Chondrocyte (in vitro differentiated cells): ENCODE measurements at regions not wholly inside any gene's neighbourhood (a gene's known extent, or its start where the extent isn't known, plus 50 kb on each side); places are given as distances from the start of the nearest gene placed in this dataset.
"Not testable (repeated sequence)": the region's sequence is repeated elsewhere in the genome, so short reads cannot be mapped to it uniquely, and the experiment has no call there.

Experiments used
- DNase-seq: peaks from one replicate; pipeline ENCODE4 v3.0.0; 2021; ENCODE audit warnings: mixed read lengths, low spot score
- H3K27ac Mint-ChIP-seq: one replicate; pipeline ENCODE4 v1.8.0; 2021; ENCODE audit warnings: mild to moderate bottlenecking, moderate library complexity, mixed read lengths; ENCODE audit not compliant: unreplicated experiment
- H3K27me3 Mint-ChIP-seq: 2 replicates; pipeline ENCODE4 v1.8.0; 2021; ENCODE audit warnings: low read depth, mixed read lengths
- H3K36me3 Mint-ChIP-seq: 2 replicates; pipeline ENCODE4 v1.8.0; 2021; ENCODE audit warnings: low read depth, mixed read lengths
- H3K4me1 Mint-ChIP-seq: 2 replicates; pipeline ENCODE4 v1.8.0; 2021; ENCODE audit warnings: low read depth, mild to moderate bottlenecking, mixed read lengths
- H3K4me3 Mint-ChIP-seq: one replicate; pipeline ENCODE4 v1.8.0; 2021; ENCODE audit warnings: mild to moderate bottlenecking, moderate library complexity, mixed read lengths; ENCODE audit not compliant: unreplicated experiment
- H3K9me3 Mint-ChIP-seq: 2 replicates; pipeline ENCODE4 v1.8.0; 2021; ENCODE audit warnings: low read depth, mixed read lengths
- TF ChIP-seq, protein P1 (sequence below): fragments of 200-600 bp; sonication (generic); IDR thresholded peaks from 2 replicates; pipeline ENCODE4 v1.5.0; 2021; ENCODE audit warnings: antibody characterized with exemption, mild to moderate bottlenecking, moderate library complexity

DNA sequence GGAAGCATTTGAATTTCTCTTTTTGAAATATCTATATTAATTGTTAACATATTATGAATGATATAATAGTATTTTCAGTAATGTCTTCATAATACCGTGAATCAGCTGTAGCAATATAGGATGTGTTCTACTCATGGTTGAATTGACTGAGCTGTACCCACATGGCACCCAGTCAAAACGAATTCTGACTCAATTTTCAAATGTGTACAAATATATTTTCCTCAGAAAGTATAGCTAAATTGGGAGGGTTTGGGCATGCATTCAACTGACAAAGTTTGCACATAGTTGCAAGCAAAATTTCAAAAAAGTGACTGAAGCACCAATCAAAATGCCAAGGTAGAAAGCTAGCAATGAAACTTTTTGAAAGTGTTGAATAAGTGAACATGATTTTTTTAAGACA is 188.9 kb downstream of the NAF1 start:
- no peaks in the 10 kb centered on the region for H3K4me1 Mint-ChIP-seq
- no peak for DNase-seq
- peaks cover 4% of the 10 kb centered on the region for H3K27me3 Mint-ChIP-seq
- no peaks in the 10 kb centered on the region for H3K36me3 Mint-ChIP-seq
- H3K9me3 Mint-ChIP-seq, result peaks cover 5% of the 10 kb centered on the region
- TF ChIP-seq, protein P1, sequence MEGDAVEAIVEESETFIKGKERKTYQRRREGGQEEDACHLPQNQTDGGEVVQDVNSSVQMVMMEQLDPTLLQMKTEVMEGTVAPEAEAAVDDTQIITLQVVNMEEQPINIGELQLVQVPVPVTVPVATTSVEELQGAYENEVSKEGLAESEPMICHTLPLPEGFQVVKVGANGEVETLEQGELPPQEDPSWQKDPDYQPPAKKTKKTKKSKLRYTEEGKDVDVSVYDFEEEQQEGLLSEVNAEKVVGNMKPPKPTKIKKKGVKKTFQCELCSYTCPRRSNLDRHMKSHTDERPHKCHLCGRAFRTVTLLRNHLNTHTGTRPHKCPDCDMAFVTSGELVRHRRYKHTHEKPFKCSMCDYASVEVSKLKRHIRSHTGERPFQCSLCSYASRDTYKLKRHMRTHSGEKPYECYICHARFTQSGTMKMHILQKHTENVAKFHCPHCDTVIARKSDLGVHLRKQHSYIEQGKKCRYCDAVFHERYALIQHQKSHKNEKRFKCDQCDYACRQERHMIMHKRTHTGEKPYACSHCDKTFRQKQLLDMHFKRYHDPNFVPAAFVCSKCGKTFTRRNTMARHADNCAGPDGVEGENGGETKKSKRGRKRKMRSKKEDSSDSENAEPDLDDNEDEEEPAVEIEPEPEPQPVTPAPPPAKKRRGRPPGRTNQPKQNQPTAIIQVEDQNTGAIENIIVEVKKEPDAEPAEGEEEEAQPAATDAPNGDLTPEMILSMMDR, result no peak
- no peak overlapping the region for H3K4me3 Mint-ChIP-seq
- H3K27ac Mint-ChIP-seq, result no peak overlapping the region

DNA sequence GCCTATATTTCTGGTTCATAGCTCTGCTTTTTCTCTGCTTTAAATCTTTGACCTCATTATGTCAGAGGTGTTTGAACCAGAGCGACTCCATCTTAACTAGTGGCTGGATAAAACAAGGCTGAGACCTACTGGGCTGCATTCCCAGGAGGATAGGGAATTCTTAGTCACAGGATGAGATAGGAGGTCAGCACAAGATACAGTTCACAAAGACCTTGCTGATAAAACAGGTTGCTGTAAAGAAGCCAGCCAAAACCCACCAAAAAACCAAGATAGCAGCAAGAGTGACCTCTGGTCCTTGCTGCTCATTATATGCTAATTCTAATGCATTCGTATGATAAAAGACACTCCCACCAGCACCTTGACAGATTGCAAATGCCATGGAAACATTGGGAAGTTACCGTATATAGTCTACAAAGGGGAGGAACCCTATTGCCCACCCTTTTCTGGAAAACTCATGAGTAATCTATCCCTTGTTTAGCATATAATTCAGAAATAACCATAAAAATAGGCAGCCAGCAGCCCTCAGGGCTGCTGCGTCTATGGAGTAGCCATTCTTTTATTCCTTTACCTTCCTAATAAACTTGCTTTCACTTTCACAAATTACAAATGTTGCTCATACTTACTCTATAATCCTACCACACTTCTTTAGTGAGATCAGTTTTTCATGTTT is 193.9 kb downstream of the NAF1 start:
- Mint-ChIP-seq H3K9me3 (no peaks in the 10 kb centered on the region), H3K36me3 (no peaks in the 10 kb centered on the region), H3K4me3 (no peak overlapping the region), H3K27ac (no peak overlapping the region), H3K27me3 (peaks cover 4% of the 10 kb centered on the region), H3K4me1 (no peaks in the 10 kb centered on the region)
- DNase-seq, result no peak
- TF ChIP-seq, protein P1, result no peak

DNA sequence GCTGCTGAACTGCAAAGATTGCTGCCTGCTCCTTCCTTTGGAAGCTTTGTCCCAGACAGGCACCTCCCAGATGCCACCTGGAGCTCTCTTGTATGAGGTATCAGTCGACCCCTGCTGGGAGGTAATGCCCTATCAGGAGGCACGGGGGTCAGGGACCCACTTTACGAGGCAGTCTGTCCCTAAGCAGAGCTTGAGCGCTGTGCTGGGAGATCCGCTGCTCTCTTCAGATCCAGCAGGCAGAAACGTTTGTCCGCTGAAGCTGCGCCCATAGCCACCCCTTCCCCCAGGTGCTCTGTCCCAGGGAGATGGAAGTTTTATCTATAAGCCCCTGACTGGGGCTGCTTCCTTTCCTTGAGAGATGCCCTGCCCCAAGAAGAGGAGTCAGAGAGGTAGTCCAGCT is 197.5 kb downstream of the NAF1 start:
- DNase-seq, result no peak
- H3K27me3 Mint-ChIP-seq, result peaks cover 13% of the 10 kb centered on the region
- TF ChIP-seq, protein P1, result no peak
- H3K9me3 Mint-ChIP-seq, result peaks cover 6% of the 10 kb centered on the region
- no peaks in the 10 kb centered on the region for H3K4me1 Mint-ChIP-seq
- no peaks in the 10 kb centered on the region for H3K36me3 Mint-ChIP-seq
- no peak overlapping the region for H3K4me3 Mint-ChIP-seq
- H3K27ac Mint-ChIP-seq, result no peak overlapping the region

DNA sequence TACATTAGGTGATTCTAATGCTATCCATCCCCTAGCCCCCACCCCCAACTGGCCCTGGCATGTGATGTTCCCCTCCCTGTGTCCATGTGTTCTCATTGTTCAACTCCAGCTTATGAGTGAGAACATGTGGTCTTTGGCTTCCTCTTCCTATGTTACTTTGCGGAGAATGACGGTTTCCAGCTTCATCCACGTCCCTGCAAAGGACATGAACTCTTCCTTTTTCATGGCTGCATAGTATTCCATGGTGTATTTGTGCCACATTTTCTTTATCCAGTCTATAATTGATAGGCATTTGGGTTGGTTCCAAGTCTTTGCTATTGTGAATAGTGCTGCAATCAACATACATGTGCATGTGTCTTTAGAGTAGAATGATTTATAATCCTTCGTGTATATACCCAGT is 200.7 kb downstream of the NAF1 start:
- H3K4me3 Mint-ChIP-seq, H3K4me1 Mint-ChIP-seq, H3K9me3 Mint-ChIP-seq, DNase-seq, H3K27ac Mint-ChIP-seq, H3K36me3 Mint-ChIP-seq: not testable (repeated sequence)
- H3K27me3 Mint-ChIP-seq, result peaks cover 15% of the 10 kb centered on the region

DNA sequence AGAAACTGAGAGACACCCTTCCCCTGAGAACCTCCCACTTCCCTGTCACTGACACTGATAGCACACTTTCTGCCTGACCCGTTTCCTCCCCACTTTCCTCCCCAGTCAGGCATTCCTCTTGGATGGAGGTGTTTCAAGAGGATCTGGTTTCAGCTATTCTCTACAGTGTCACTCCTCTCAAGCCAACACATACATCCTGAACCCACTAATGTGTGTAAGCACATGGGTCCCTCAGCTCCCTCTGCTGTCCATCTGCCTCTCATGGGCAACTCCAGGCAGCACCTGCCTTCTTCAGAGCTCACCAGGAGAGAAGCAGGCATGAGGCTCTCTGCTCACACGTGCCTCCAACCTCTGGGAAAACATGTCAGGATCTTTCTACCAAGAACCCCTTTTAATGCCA is 207.6 kb downstream of the NAF1 start:
- DNase-seq, result no peak
- Mint-ChIP-seq H3K4me1 (no peaks in the 10 kb centered on the region), H3K4me3 (no peak overlapping the region), H3K9me3 (no peaks in the 10 kb centered on the region), H3K27me3 (peaks cover 13% of the 10 kb centered on the region), H3K27ac (no peak overlapping the region), H3K36me3 (no peaks in the 10 kb centered on the region)
- TF ChIP-seq, protein P1, result no peak

DNA sequence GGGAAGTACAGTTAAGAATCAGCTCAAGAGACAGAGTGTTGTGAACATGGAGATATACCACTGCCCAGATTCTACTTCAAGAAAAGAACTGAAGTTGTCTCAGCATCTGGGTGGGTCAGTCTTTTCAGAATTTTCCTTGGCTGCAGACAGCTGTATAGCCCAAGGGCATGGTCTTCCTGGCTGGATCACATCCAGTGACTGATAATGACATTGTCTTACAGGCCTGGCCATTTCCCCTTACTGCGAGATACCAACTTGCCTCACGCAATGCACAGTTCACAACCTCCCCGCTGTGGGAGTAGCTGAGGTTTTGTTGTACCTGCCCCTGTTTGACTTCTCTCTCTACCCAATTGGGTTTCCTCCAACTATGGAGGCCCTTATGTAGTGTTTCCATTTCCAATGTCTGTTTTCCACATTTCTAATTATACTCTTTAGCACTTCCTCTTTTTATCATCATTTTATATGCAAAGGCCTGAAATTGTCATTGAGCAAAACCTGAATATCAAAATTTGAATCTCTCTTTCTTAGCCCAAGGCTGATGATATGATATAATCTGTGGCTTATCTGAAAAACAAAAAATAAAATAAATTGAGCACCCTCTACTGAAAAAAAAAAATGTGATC is 209.1 kb downstream of the NAF1 start:
- H3K9me3 Mint-ChIP-seq, result no peaks in the 10 kb centered on the region
- peaks cover 11% of the 10 kb centered on the region for H3K27me3 Mint-ChIP-seq
- H3K36me3 Mint-ChIP-seq, result no peaks in the 10 kb centered on the region
- DNase-seq, result no peak
- H3K27ac Mint-ChIP-seq, result no peak overlapping the region
- H3K4me1 Mint-ChIP-seq, result no peaks in the 10 kb centered on the region
- no peak overlapping the region for H3K4me3 Mint-ChIP-seq
- TF ChIP-seq, protein P1, result no peak
